GM12878 (cell line): ENCODE measurements at regions not wholly inside any gene's neighbourhood (a gene's known extent, or its start where the extent isn't known, plus 50 kb on each side); places are given as distances from the start of the nearest gene placed in this dataset.

Experiments
- CEBPB ChIP-seq, 2 experiments: fragments of 150-350 bp in 1 of 2; IDR thresholded peaks; 2 replicates each; pipeline ENCODE4 v1.6.1; 2012 to 2014; ENCODE audit warnings: low read depth in 2 of 2, low read length in 2 of 2, borderline replicate concordance in 1 of 2, inconsistent platforms in 1 of 2
- DPF2 ChIP-seq: fragments of 450-650 bp; IDR thresholded peaks from 2 replicates; pipeline ENCODE4 v1.6.1; 2017; ENCODE audit warnings: mild to moderate bottlenecking
- EGR1 ChIP-seq, 2 experiments: IDR thresholded peaks; 1 replicate in 1 of 2; 2 replicates in 1 of 2; pipeline ENCODE4 v1.6.1; 2011 to 2012; ENCODE audit warnings: low read depth in 2 of 2, low read length in 2 of 2, borderline replicate concordance in 1 of 2, mild to moderate bottlenecking in 1 of 2, moderate library complexity in 1 of 2
- FOXK2 ChIP-seq: fragments of 450-650 bp; IDR thresholded peaks from 2 replicates; pipeline ENCODE4 v1.6.1; 2017; ENCODE audit warnings: mild to moderate bottlenecking, moderate library complexity
- POLR2A ChIP-seq: IDR thresholded peaks from 2 replicates; pipeline ENCODE4 v1.6.1; 2011; ENCODE audit warnings: low read depth, mild to moderate bottlenecking, low read length
- POLR2AphosphoS5 ChIP-seq: IDR thresholded peaks from 2 replicates; pipeline ENCODE4 v1.6.1; 2011; ENCODE audit warnings: mild to moderate bottlenecking, low read length, inconsistent platforms
- RB1 ChIP-seq: fragments of 450-650 bp; formaldehyde crosslinking; IDR thresholded peaks from 2 replicates; pipeline ENCODE4 v1.6.1; 2017; ENCODE audit warnings: mild to moderate bottlenecking, borderline replicate concordance
- TCF3 ChIP-seq: IDR thresholded peaks from 2 replicates; pipeline ENCODE4 v1.6.1; 2012; ENCODE audit warnings: low read depth, mild to moderate bottlenecking, low read length, borderline replicate concordance; ENCODE audit not compliant: insufficient read depth
- ZSCAN29 ChIP-seq: fragments of 450-650 bp; IDR thresholded peaks from 2 replicates; pipeline ENCODE4 v1.6.1; 2017; ENCODE audit warnings: mild to moderate bottlenecking, moderate library complexity
- TF ChIP-seq, protein P1 (sequence below), 3 experiments: IDR thresholded peaks in 2 of 3; conservative IDR thresholded peaks in 1 of 3; 2 replicates each; pipeline ENCODE4 v1.5.1; 2011; ENCODE audit warnings: low read depth in 3 of 3, low read length in 3 of 3, mild to moderate bottlenecking in 3 of 3, control low read depth in 2 of 3, moderate library complexity in 2 of 3, inconsistent platforms in 1 of 3, mixed read lengths in 1 of 3; ENCODE audit not compliant: control insufficient read depth in 2 of 3, insufficient read depth in 1 of 3; ENCODE audit errors: extremely low read depth in 1 of 3
- TF ChIP-seq, protein P2 (sequence below): fragments of 150-350 bp; IDR thresholded peaks from 2 replicates; pipeline ENCODE4 v1.6.1; 2016; ENCODE audit warnings: low read depth, low read length

DNA sequence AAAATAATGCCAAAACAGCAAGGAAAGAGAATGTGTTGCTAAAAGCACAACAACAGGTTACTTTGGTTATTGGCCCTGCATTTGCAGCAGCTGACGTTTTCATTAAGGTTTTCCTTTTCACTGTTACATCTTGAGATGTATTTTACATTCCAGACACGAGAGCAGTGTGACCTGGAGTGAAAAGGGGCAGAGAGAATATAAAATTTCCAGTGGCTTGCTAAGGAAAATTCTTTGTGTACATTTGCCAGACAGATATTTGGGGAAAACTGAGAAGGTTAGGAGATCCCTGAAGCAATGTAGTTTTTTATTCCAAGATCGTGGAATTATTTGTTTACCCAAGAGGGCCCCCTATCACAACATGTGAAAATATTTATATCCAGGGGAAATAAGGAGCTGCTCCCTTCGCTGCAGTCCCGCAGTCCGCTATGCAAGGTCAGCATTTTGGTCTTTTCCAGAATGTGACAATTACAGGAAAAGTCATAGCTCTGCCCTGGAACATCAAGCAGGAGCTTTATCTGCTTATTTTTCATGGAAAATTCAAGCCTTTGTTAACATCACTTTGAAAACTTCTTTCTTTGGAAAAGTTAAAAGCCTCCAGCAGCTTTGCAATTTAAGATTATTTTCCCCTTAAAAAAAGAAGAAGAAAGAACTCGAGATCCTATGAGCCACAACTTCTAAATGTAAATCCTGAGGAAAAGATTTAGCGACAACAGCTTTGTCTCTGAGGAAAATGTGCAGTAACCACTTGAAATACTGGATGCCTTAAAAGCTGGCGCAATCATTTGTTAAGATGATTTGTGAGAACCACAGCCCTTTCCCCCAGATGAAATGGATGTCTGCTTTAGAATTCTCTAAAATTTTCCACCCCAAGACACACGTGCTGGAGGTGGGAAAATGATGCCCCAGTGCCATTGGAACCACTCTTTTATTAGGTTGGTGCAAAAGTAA lies 256.4 kb upstream of the TPM1 start:
- TF ChIP-seq, protein P1, sequence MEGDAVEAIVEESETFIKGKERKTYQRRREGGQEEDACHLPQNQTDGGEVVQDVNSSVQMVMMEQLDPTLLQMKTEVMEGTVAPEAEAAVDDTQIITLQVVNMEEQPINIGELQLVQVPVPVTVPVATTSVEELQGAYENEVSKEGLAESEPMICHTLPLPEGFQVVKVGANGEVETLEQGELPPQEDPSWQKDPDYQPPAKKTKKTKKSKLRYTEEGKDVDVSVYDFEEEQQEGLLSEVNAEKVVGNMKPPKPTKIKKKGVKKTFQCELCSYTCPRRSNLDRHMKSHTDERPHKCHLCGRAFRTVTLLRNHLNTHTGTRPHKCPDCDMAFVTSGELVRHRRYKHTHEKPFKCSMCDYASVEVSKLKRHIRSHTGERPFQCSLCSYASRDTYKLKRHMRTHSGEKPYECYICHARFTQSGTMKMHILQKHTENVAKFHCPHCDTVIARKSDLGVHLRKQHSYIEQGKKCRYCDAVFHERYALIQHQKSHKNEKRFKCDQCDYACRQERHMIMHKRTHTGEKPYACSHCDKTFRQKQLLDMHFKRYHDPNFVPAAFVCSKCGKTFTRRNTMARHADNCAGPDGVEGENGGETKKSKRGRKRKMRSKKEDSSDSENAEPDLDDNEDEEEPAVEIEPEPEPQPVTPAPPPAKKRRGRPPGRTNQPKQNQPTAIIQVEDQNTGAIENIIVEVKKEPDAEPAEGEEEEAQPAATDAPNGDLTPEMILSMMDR (IDR thresholded peaks at IDR 0.05 in 2 of 3, conservative IDR thresholded peaks at IDR 0.05 in 1 of 3; ENCODE audit: control insufficient read depth in 2 of 3, extremely low read depth in 1 of 3, insufficient read depth in 1 of 3, low read depth in 3 of 3, low read length in 3 of 3): no peak
- TF ChIP-seq ZSCAN29: no peak
- no peak for TF ChIP-seq TCF3
- no peak for TF ChIP-seq CEBPB (IDR thresholded peaks at IDR 0.05; ENCODE audit: borderline replicate concordance in 1 of 2, low read depth in 2 of 2, low read length in 2 of 2)
- no peak for TF ChIP-seq FOXK2
- TF ChIP-seq RB1: no peak
- TF ChIP-seq POLR2A: no peak
- no peak for TF ChIP-seq POLR2AphosphoS5
- no peak for TF ChIP-seq EGR1 (IDR thresholded peaks at IDR 0.05; ENCODE audit: borderline replicate concordance in 1 of 2, low read depth in 2 of 2, low read length in 2 of 2)
- TF ChIP-seq DPF2: no peak
- TF ChIP-seq, protein P2, sequence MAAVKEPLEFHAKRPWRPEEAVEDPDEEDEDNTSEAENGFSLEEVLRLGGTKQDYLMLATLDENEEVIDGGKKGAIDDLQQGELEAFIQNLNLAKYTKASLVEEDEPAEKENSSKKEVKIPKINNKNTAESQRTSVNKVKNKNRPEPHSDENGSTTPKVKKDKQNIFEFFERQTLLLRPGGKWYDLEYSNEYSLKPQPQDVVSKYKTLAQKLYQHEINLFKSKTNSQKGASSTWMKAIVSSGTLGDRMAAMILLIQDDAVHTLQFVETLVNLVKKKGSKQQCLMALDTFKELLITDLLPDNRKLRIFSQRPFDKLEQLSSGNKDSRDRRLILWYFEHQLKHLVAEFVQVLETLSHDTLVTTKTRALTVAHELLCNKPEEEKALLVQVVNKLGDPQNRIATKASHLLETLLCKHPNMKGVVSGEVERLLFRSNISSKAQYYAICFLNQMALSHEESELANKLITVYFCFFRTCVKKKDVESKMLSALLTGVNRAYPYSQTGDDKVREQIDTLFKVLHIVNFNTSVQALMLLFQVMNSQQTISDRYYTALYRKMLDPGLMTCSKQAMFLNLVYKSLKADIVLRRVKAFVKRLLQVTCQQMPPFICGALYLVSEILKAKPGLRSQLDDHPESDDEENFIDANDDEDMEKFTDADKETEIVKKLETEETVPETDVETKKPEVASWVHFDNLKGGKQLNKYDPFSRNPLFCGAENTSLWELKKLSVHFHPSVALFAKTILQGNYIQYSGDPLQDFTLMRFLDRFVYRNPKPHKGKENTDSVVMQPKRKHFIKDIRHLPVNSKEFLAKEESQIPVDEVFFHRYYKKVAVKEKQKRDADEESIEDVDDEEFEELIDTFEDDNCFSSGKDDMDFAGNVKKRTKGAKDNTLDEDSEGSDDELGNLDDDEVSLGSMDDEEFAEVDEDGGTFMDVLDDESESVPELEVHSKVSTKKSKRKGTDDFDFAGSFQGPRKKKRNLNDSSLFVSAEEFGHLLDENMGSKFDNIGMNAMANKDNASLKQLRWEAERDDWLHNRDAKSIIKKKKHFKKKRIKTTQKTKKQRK: no peak
